SU-DHL-6 (cell line): ENCODE measurements at regions not wholly inside any gene's neighbourhood (a gene's known extent, or its start where the extent isn't known, plus 50 kb on each side); places are given as distances from the start of the nearest gene placed in this dataset.

ENCODE experiments used
- H2AFZ ChIP-seq: fragments of 200-600 bp; sonication (generic); 2 replicates; pipeline ENCODE4 v1.6.1; 2014; ENCODE audit warnings: low read depth, mild to moderate bottlenecking, moderate library complexity, mixed read lengths, antibody characterized with exemption, low read length; ENCODE audit not compliant: severe bottlenecking
- H3F3A ChIP-seq: fragments of 200-600 bp; shearing (Covaris generic); 2 replicates; pipeline ENCODE4 v1.6.0; 2016; ENCODE audit warnings: antibody characterized with exemption, mild to moderate bottlenecking; ENCODE audit not compliant: insufficient read depth
- H3K27ac ChIP-seq: fragments of 200-600 bp; sonication (generic); 2 replicates; pipeline ENCODE4 v1.5.1; 2016; ENCODE audit warnings: low read depth, mild to moderate bottlenecking, low read length, moderate library complexity, mixed read lengths
- H3K27me3 ChIP-seq: fragments of 200-600 bp; sonication (generic), shearing (Covaris generic); 2 replicates; pipeline ENCODE4 v1.6.0; 2014; ENCODE audit warnings: mild to moderate bottlenecking, low read length
- H3K36me3 ChIP-seq: fragments of 200-600 bp; sonication (generic); 2 replicates; pipeline ENCODE4 v1.6.1; 2014; ENCODE audit warnings: mild to moderate bottlenecking, low read length, mixed read lengths
- H3K4me2 ChIP-seq: fragments of 300-600, 200-600 bp; shearing (Covaris generic), sonication (generic); 2 replicates; pipeline ENCODE4 v1.6.0; 2014; ENCODE audit warnings: low read length, low read depth, mild to moderate bottlenecking; ENCODE audit not compliant: poor library complexity, severe bottlenecking
- H3K4me3 ChIP-seq: fragments of 200-600 bp; sonication (generic); 2 replicates; pipeline ENCODE4 v1.5.1; 2014; ENCODE audit warnings: antibody characterized with exemption, low read length, mild to moderate bottlenecking, mixed read lengths; ENCODE audit not compliant: insufficient read depth, poor library complexity, severe bottlenecking
- H3K79me2 ChIP-seq: fragments of 200-600 bp; sonication (generic); 2 replicates; pipeline ENCODE4 v1.6.1; 2014; ENCODE audit warnings: mild to moderate bottlenecking, low read length, moderate library complexity; ENCODE audit not compliant: insufficient read depth
- H3K9ac ChIP-seq: fragments of 200-600 bp; sonication (generic); 2 replicates; pipeline ENCODE4 v1.7.0; 2014; ENCODE audit warnings: mild to moderate bottlenecking, low read length
- H3K9me2 ChIP-seq: fragments of 200-600 bp; sonication (generic); replicated peaks from 2 replicates; pipeline ENCODE4 v1.6.1; 2014; ENCODE audit warnings: low read length; ENCODE audit not compliant: insufficient read depth
- H3K9me3 ChIP-seq: fragments of 200-600 bp; sonication (generic); 2 replicates; pipeline ENCODE4 v1.6.1; 2014; ENCODE audit warnings: low read length, mixed read lengths; ENCODE audit not compliant: insufficient read depth
- H4K20me1 ChIP-seq: fragments of 200-600 bp; sonication (generic); 2 replicates; pipeline ENCODE4 v1.6.1; 2014; ENCODE audit warnings: low read depth, mild to moderate bottlenecking, antibody characterized with exemption, low read length, moderate library complexity, mixed read lengths
- CTCF ChIP-seq: fragments of 200-600 bp; sonication (generic); IDR thresholded peaks from one replicate; pipeline ENCODE4 v1.5.1; 2017; ENCODE audit warnings: antibody characterized with exemption, mild to moderate bottlenecking, low read length, moderate library complexity; ENCODE audit not compliant: insufficient read depth, poor library complexity, severe bottlenecking
- EZH2phosphoT487 ChIP-seq: fragments of 200-600 bp; sonication (generic), shearing (Covaris generic); conservative IDR thresholded peaks from 2 replicates; pipeline ENCODE4 v1.6.1; 2018; ENCODE audit warnings: mild to moderate bottlenecking, antibody characterized with exemption, low read length, moderate library complexity, mixed read lengths

- no peaks in the 10 kb centered on the region for H3K36me3 ChIP-seq
- no peak overlapping the region for H2AFZ ChIP-seq
- TF ChIP-seq EZH2phosphoT487 (no peak), CTCF (no peak)
- H4K20me1 ChIP-seq: no peaks in the 10 kb centered on the region
- H3K9me3 ChIP-seq: no peaks in the 10 kb centered on the region
- no peak overlapping the region for H3K4me3 ChIP-seq
- H3K79me2 ChIP-seq: no peaks in the 10 kb centered on the region
- no peak overlapping the region for H3K27ac ChIP-seq
- no peaks in the 10 kb centered on the region for H3F3A ChIP-seq
- H3K9me2 ChIP-seq: no peaks in the 10 kb centered on the region
- H3K4me2 ChIP-seq: no peak overlapping the region
- H3K9ac ChIP-seq: no peak overlapping the region
- no peaks in the 10 kb centered on the region for H3K27me3 ChIP-seq
Observed at GRCh38 chr9:106092083-106092482, 397.7 kb downstream of the TMEM38B start.

- Histone ChIP-seq H3K4me3 (no peak overlapping the region), H3K9me2 (no peaks in the 10 kb centered on the region), H3K9ac (no peak overlapping the region), H3F3A (no peaks in the 10 kb centered on the region), H2AFZ (no peak overlapping the region), H3K27me3 (no peaks in the 10 kb centered on the region), H3K27ac (no peak overlapping the region), H3K79me2 (no peaks in the 10 kb centered on the region), H3K4me2 (no peak overlapping the region), H3K9me3 (no peaks in the 10 kb centered on the region), H3K36me3 (no peaks in the 10 kb centered on the region), H4K20me1 (no peaks in the 10 kb centered on the region)
- TF ChIP-seq CTCF (no peak), EZH2phosphoT487 (no peak)
Observed at GRCh38 chr9:106102821-106103220, 408.5 kb downstream of the TMEM38B start.

- H4K20me1 ChIP-seq: no peaks in the 10 kb centered on the region
- no peak overlapping the region for H3K27ac ChIP-seq
- H3K9me3 ChIP-seq: no peaks in the 10 kb centered on the region
- no peak for TF ChIP-seq CTCF
- TF ChIP-seq EZH2phosphoT487: no peak
- no peaks in the 10 kb centered on the region for H3K9me2 ChIP-seq
- no peak overlapping the region for H2AFZ ChIP-seq
- H3K4me3 ChIP-seq: no peak overlapping the region
- no peak overlapping the region for H3K4me2 ChIP-seq
- no peak overlapping the region for H3K9ac ChIP-seq
- H3F3A ChIP-seq: no peaks in the 10 kb centered on the region
- no peaks in the 10 kb centered on the region for H3K36me3 ChIP-seq
- no peaks in the 10 kb centered on the region for H3K79me2 ChIP-seq
- no peaks in the 10 kb centered on the region for H3K27me3 ChIP-seq
Observed at GRCh38 chr9:106104887-106105286, 410.5 kb downstream of the TMEM38B start.

GRCh38 chr9:106106396-106106795, 412.1 kb downstream of the TMEM38B start:
- no peaks in the 10 kb centered on the region for H3K9me3 ChIP-seq
- no peaks in the 10 kb centered on the region for H3K79me2 ChIP-seq
- H3F3A ChIP-seq: no peaks in the 10 kb centered on the region
- no peak overlapping the region for H3K4me2 ChIP-seq
- no peaks in the 10 kb centered on the region for H3K9me2 ChIP-seq
- no peak overlapping the region for H3K4me3 ChIP-seq
- no peak overlapping the region for H3K27ac ChIP-seq
- no peaks in the 10 kb centered on the region for H3K36me3 ChIP-seq
- H2AFZ ChIP-seq: no peak overlapping the region
- H4K20me1 ChIP-seq: no peaks in the 10 kb centered on the region
- no peaks in the 10 kb centered on the region for H3K27me3 ChIP-seq
- no peak overlapping the region for H3K9ac ChIP-seq
- TF ChIP-seq EZH2phosphoT487 (no peak), CTCF (no peak)
